Neural cell (in vitro differentiated cells): ENCODE measurements at regions not wholly inside any gene's neighbourhood (a gene's known extent, or its start where the extent isn't known, plus 50 kb on each side); places are given as distances from the start of the nearest gene placed in this dataset.

Source experiments
- EP300 ChIP-seq: fragments of 450-650 bp; conservative IDR thresholded peaks from 2 replicates; pipeline ENCODE4 v1.6.1; 2014; ENCODE audit warnings: antibody characterized with exemption, mild to moderate bottlenecking, moderate library complexity; ENCODE audit not compliant: poor library complexity, severe bottlenecking
- POLR2AphosphoS5 ChIP-seq: IDR thresholded peaks from 2 replicates; pipeline ENCODE4 v1.6.1; 2012
- TAF1 ChIP-seq: IDR thresholded peaks from 2 replicates; pipeline ENCODE4 v1.6.1; 2012; ENCODE audit warnings: low read depth
- TF ChIP-seq, protein P1 (sequence below): fragments of 450-650 bp; IDR thresholded peaks from 2 replicates; pipeline ENCODE4 v1.5.1; 2014; ENCODE audit warnings: antibody characterized with exemption, mild to moderate bottlenecking, moderate library complexity; ENCODE audit not compliant: poor library complexity, severe bottlenecking

DNA sequence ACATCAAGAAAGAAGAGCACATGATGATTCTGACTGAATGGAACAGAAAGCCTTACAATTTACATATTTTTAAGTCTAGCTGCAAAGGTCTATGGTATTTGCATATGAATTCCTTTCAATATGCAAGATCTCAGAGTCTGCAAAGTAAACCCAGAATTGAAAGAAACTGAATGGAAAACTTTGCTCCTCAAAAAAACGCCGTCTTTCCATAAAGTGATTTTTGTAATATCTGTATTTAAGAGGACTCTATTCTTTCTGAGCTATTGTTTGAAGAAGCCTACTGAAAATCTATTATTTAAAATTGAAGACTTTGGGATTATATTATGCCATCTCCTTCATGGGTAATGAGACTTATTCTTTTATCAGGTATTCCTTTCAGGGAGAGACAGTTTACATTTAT lies 1894.4 kb downstream of the STIM2 start:
- TF ChIP-seq, protein P1, sequence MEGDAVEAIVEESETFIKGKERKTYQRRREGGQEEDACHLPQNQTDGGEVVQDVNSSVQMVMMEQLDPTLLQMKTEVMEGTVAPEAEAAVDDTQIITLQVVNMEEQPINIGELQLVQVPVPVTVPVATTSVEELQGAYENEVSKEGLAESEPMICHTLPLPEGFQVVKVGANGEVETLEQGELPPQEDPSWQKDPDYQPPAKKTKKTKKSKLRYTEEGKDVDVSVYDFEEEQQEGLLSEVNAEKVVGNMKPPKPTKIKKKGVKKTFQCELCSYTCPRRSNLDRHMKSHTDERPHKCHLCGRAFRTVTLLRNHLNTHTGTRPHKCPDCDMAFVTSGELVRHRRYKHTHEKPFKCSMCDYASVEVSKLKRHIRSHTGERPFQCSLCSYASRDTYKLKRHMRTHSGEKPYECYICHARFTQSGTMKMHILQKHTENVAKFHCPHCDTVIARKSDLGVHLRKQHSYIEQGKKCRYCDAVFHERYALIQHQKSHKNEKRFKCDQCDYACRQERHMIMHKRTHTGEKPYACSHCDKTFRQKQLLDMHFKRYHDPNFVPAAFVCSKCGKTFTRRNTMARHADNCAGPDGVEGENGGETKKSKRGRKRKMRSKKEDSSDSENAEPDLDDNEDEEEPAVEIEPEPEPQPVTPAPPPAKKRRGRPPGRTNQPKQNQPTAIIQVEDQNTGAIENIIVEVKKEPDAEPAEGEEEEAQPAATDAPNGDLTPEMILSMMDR: no peak
- no peak for TF ChIP-seq POLR2AphosphoS5
- TF ChIP-seq EP300: no peak
- no peak for TF ChIP-seq TAF1
